PC-3 (cell line): ENCODE measurements at regions not wholly inside any gene's neighbourhood (a gene's known extent, or its start where the extent isn't known, plus 50 kb on each side); places are given as distances from the start of the nearest gene placed in this dataset.

ENCODE experiments used
- ATAC-seq: fragments of 200-7000 bp; cut with Tn5 transposase; 2 replicates; pipeline ENCODE4 v1.9.1; 2020; ENCODE audit warnings: mild to moderate bottlenecking, moderate library complexity
- BruUV-seq: library from RNA; stranded (reverse); fragments of 400-500 nt; replicated peaks from 2 replicates; lab custom pipeline; 2021; lab: Mats Ljungman, UMichigan
- CTCF ChIA-PET: fragments of 300-600 bp; sonication (Branson Sonifier 250); formaldehyde crosslinking; loops from one replicate; lab custom pipeline; 2022; ENCODE audit warnings: antibody characterized with exemption; lab: Charles Lee
- POLR2A ChIA-PET: fragments of 300-600 bp; sonication (Branson Sonifier 250); formaldehyde crosslinking; loops from one replicate; lab custom pipeline; 2022; ENCODE audit warnings: antibody characterized with exemption; ENCODE audit not compliant: unreplicated experiment; lab: Charles Lee
- DNase-seq: peaks from one replicate; pipeline ENCODE4 v3.0.0-alpha.2; 2015
- H2AFZ ChIP-seq: fragments of 300-600 bp; sonication (generic); 2 replicates; pipeline ENCODE4 v1.6.0; 2016; ENCODE audit warnings: antibody characterized with exemption, low read length
- H3F3A ChIP-seq: fragments of 300-600 bp; sonication (generic); one replicate; pipeline ENCODE4 v1.6.0; 2017; ENCODE audit warnings: antibody characterized with exemption, low read length, control low read depth, mild to moderate bottlenecking; ENCODE audit not compliant: unreplicated experiment
- H3K27ac ChIP-seq: fragments of 300-600 bp; sonication (generic); 2 replicates; pipeline ENCODE4 v1.5.1; 2016; ENCODE audit warnings: mild to moderate bottlenecking, low read length
- H3K27me3 ChIP-seq: fragments of 300-600 bp; sonication (generic); 2 replicates; pipeline ENCODE4 v1.6.1; 2016; ENCODE audit warnings: low read length, mixed read lengths
- H3K36me3 ChIP-seq: fragments of 300-600 bp; sonication (generic); 2 replicates; pipeline ENCODE4 v1.6.1; 2016; ENCODE audit warnings: low read depth, mixed run types, low read length, mixed read lengths
- H3K4me1 ChIP-seq: fragments of 300-600 bp; sonication (generic); 2 replicates; pipeline ENCODE4 v1.5.1; 2016; ENCODE audit warnings: low read length; ENCODE audit not compliant: insufficient read depth
- H3K4me2 ChIP-seq: fragments of 300-600 bp; sonication (generic); 2 replicates; pipeline ENCODE4 v1.6.0; 2016; ENCODE audit warnings: low read length
- H3K4me3 ChIP-seq: fragments of 300-600 bp; sonication (generic); 2 replicates; pipeline ENCODE4 v1.5.1; 2016; ENCODE audit warnings: mild to moderate bottlenecking, low read length, mixed read lengths
- H3K79me2 ChIP-seq: fragments of 300-600 bp; sonication (generic); 2 replicates; pipeline ENCODE4 v1.6.1; 2017; ENCODE audit warnings: low read length, mixed read lengths
- H3K9ac ChIP-seq: fragments of 300-600 bp; sonication (generic); 2 replicates; pipeline ENCODE4 v1.6.0; 2016; ENCODE audit warnings: mild to moderate bottlenecking, low read length
- H3K9me2 ChIP-seq: fragments of 300-600 bp; sonication (generic); replicated peaks from 2 replicates; pipeline ENCODE4 v1.6.1; 2016; ENCODE audit warnings: mixed run types, low read length, mixed read lengths
- H3K9me3 ChIP-seq: fragments of 300-600 bp; sonication (generic); 2 replicates; pipeline ENCODE4 v1.6.1; 2016; ENCODE audit warnings: low read length, mixed read lengths
- H4K20me1 ChIP-seq: fragments of 300-600 bp; sonication (generic); 2 replicates; pipeline ENCODE4 v1.6.1; 2016; ENCODE audit warnings: low read length, mixed read lengths
- CTCF ChIP-seq: fragments of 300-600 bp; sonication (generic); conservative IDR thresholded peaks from 2 replicates; pipeline ENCODE4 v1.5.1; 2017; ENCODE audit warnings: antibody characterized with exemption, low read depth, mild to moderate bottlenecking, low read length
- EZH2 ChIP-seq: fragments of 300-600 bp; sonication (generic); IDR thresholded peaks from one replicate; pipeline ENCODE4 v1.6.1; 2017; ENCODE audit warnings: antibody characterized with exemption, mild to moderate bottlenecking, low read length; ENCODE audit not compliant: unreplicated experiment
- EZH2phosphoT487 ChIP-seq: fragments of 300-600 bp; sonication (generic); IDR thresholded peaks from 2 replicates; pipeline ENCODE4 v1.6.1; 2018; ENCODE audit warnings: mild to moderate bottlenecking, antibody characterized with exemption, low read length, borderline replicate concordance
- intact Hi-C: fragments of 100-400 bp; cut with micrococcal nuclease; formaldehyde crosslinking; loops from 2 replicates; pipeline ENCODE4 v1.9.0; 2023

GRCh38 chr3:72401005-72401545, 447.2 kb downstream of the SHQ1 start:
- ATAC-seq: peak; percentile 43; the same call in 1 of the 2 replicates
- POLR2A ChIA-PET: no interaction called here

GRCh38 chr3:72398781-72399180, 449.5 kb downstream of the SHQ1 start:
- no peak overlapping the region for H3K27ac ChIP-seq
- H3K9ac ChIP-seq: no peak overlapping the region
- H3K4me2 ChIP-seq: no peak overlapping the region
- intact Hi-C loops: no loop called here
- no peaks in the 10 kb centered on the region for H3K9me2 ChIP-seq
- peaks cover 79% of the 10 kb centered on the region for H4K20me1 ChIP-seq
- TF ChIP-seq EZH2 (no peak), EZH2phosphoT487 (no peak), CTCF (no peak)
- no peaks in the 10 kb centered on the region for H3K27me3 ChIP-seq
- CTCF ChIA-PET: no interaction called here
- H3K36me3 ChIP-seq: no peaks in the 10 kb centered on the region
- no peaks in the 10 kb centered on the region for H3F3A ChIP-seq
- H3K9me3 ChIP-seq: no peaks in the 10 kb centered on the region
- POLR2A ChIA-PET: interaction anchor here (0.7 kb wide), 1 partner anchor 1562 kb away, joined by 12 read pairs; no protein-coding TSS in a partner anchor
- no peak overlapping the region for H2AFZ ChIP-seq
- no peaks in the 10 kb centered on the region for H3K4me1 ChIP-seq
- H3K79me2 ChIP-seq: peaks cover 98% of the 10 kb centered on the region
- no TSS peak for BruUV-seq
- ATAC-seq (no peak), DNase-seq (no peak)
- no peak overlapping the region for H3K4me3 ChIP-seq

More at GRCh38 chr3:72401005-72401545, 447.2 kb downstream of the SHQ1 start:
- H3K9me2 ChIP-seq: no peaks in the 10 kb centered on the region
- H3K9ac ChIP-seq: no peak overlapping the region
- no peaks in the 10 kb centered on the region for H3K4me1 ChIP-seq
- H3K36me3 ChIP-seq: no peaks in the 10 kb centered on the region
- no peak overlapping the region for H3K27ac ChIP-seq
- peaks cover 99% of the 10 kb centered on the region for H3K79me2 ChIP-seq
- no peaks in the 10 kb centered on the region for H3K27me3 ChIP-seq
- H3F3A ChIP-seq: no peaks in the 10 kb centered on the region
- no peak overlapping the region for H3K4me3 ChIP-seq
- no TSS peak for BruUV-seq
- intact Hi-C loops: no loop called here
- no peaks in the 10 kb centered on the region for H3K9me3 ChIP-seq
- no peak overlapping the region for H2AFZ ChIP-seq
- peak; percentile 8 for DNase-seq
- peaks cover 75% of the 10 kb centered on the region for H4K20me1 ChIP-seq
- TF ChIP-seq CTCF (no peak), EZH2 (no peak), EZH2phosphoT487 (no peak)
- CTCF ChIA-PET: interaction anchor here (0.7 kb wide), 1 partner anchor 457 kb away, joined by 3 read pairs; no protein-coding TSS in a partner anchor
- H3K4me2 ChIP-seq: no peak overlapping the region

- Histone ChIP-seq H3K9ac (no peak overlapping the region), H3K79me2 (peaks cover 98% of the 10 kb centered on the region), H3K27me3 (no peaks in the 10 kb centered on the region), H2AFZ (no peak overlapping the region), H3K4me2 (no peak overlapping the region), H3K9me3 (no peaks in the 10 kb centered on the region), H3K4me3 (no peak overlapping the region), H4K20me1 (peaks cover 75% of the 10 kb centered on the region), H3K9me2 (no peaks in the 10 kb centered on the region), H3K36me3 (no peaks in the 10 kb centered on the region), H3F3A (no peaks in the 10 kb centered on the region), H3K4me1 (no peaks in the 10 kb centered on the region), H3K27ac (no peak overlapping the region)
- POLR2A ChIA-PET: no interaction called here
- CTCF ChIA-PET: no interaction called here
- no peak for ATAC-seq
- no peak for TF ChIP-seq EZH2
- TF ChIP-seq CTCF: no peak
- TF ChIP-seq EZH2phosphoT487: no peak
- intact Hi-C loops: no loop called here
- no TSS peak for BruUV-seq
- no peak for DNase-seq
Observed at GRCh38 chr3:72397586-72397985, 450.7 kb downstream of the SHQ1 start.
